ENCODE measurements at regions not wholly inside any gene's neighbourhood (a gene's known extent, or its start where the extent isn't known, plus 50 kb on each side); places are given as distances from the start of the nearest gene placed in this dataset.
A peak's percentile ranks its signal among the peaks of the same experiment; 100 is the strongest.

GRCh38 chr3:168197162-168197561, 101.4 kb upstream of the GOLIM4 start:
- POLR2A ChIA-PET, result no interaction called here
- H3K4me3 Mint-ChIP-seq, result no peak overlapping the region
- no peaks in the 10 kb centered on the region for H3K27me3 Mint-ChIP-seq
- H3K4me1 Mint-ChIP-seq (ENCODE audit: low read depth), result no peaks in the 10 kb centered on the region
- no peaks in the 10 kb centered on the region for H3K36me3 Mint-ChIP-seq
- no peak overlapping the region for H3K27ac Mint-ChIP-seq
- DNase-seq, result no peak
- no peaks in the 10 kb centered on the region for H3K9me3 Mint-ChIP-seq
- intact Hi-C loops (cut with micrococcal nuclease), result no loop called here
- CTCF ChIA-PET, result no interaction called here

- POLR2A ChIA-PET, result no interaction called here
- CTCF ChIA-PET, result no interaction called here
- H3K4me1 Mint-ChIP-seq (ENCODE audit: low read depth), result no peaks in the 10 kb centered on the region
Observed at GRCh38 chr3:168191856-168192255, 96.1 kb upstream of the GOLIM4 start.

GRCh38 chr3:168187233-168187632, 91.5 kb upstream of the GOLIM4 start:
- H3K36me3 Mint-ChIP-seq, result no peaks in the 10 kb centered on the region
- DNase-seq, result no peak
- POLR2A ChIA-PET, result no interaction called here
- CTCF ChIA-PET, result no interaction called here
- no peak overlapping the region for H3K4me3 Mint-ChIP-seq
- no peaks in the 10 kb centered on the region for H3K4me1 Mint-ChIP-seq (ENCODE audit: low read depth)
- no peaks in the 10 kb centered on the region for H3K27me3 Mint-ChIP-seq
- no peak overlapping the region for H3K27ac Mint-ChIP-seq
- no peaks in the 10 kb centered on the region for H3K9me3 Mint-ChIP-seq
- intact Hi-C loops (cut with micrococcal nuclease), result no loop called here

More at GRCh38 chr3:168191856-168192255, 96.1 kb upstream of the GOLIM4 start:
- intact Hi-C loops (cut with micrococcal nuclease), result no loop called here
- Mint-ChIP-seq H3K27ac (no peak overlapping the region), H3K4me3 (no peak overlapping the region), H3K9me3 (no peaks in the 10 kb centered on the region), H3K36me3 (no peaks in the 10 kb centered on the region), H3K27me3 (no peaks in the 10 kb centered on the region)
- no peak for DNase-seq

- Mint-ChIP-seq H3K27ac (no peak overlapping the region), H3K36me3 (no peaks in the 10 kb centered on the region), H3K27me3 (no peaks in the 10 kb centered on the region), H3K9me3 (no peaks in the 10 kb centered on the region), H3K4me1 (ENCODE audit: low read depth) (no peaks in the 10 kb centered on the region), H3K4me3 (no peak overlapping the region)
- ChIA-PET POLR2A (no interaction called here), CTCF (no interaction called here)
- no peak for DNase-seq
- intact Hi-C loops (cut with micrococcal nuclease), result no loop called here
Observed at GRCh38 chr3:168186293-168186983, 90.7 kb upstream of the GOLIM4 start.

GRCh38 chr3:168183774-168184173, 88.0 kb upstream of the GOLIM4 start:
- no peak overlapping the region for H3K27ac Mint-ChIP-seq
- no peak overlapping the region for H3K4me3 Mint-ChIP-seq
- no peaks in the 10 kb centered on the region for H3K4me1 Mint-ChIP-seq (ENCODE audit: low read depth)
- no peaks in the 10 kb centered on the region for H3K9me3 Mint-ChIP-seq
- POLR2A ChIA-PET, result no interaction called here
- no peak for DNase-seq
- intact Hi-C loops (cut with micrococcal nuclease), result no loop called here
- CTCF ChIA-PET, result no interaction called here
- H3K27me3 Mint-ChIP-seq, result no peaks in the 10 kb centered on the region
- no peaks in the 10 kb centered on the region for H3K36me3 Mint-ChIP-seq

- H3K36me3 Mint-ChIP-seq, result no peaks in the 10 kb centered on the region
- intact Hi-C loops (cut with micrococcal nuclease), result no loop called here
- no peak for DNase-seq
Observed at GRCh38 chr3:168168743-168169142, 73.0 kb upstream of the GOLIM4 start.

GRCh38 chr3:168165390-168166269, 69.9 kb upstream of the GOLIM4 start:
- no peak overlapping the region for H3K4me3 Mint-ChIP-seq
- intact Hi-C loops (cut with micrococcal nuclease), result loop anchor here (1.0 kb wide), 1 partner anchor 70 kb away; the partner anchor contains the start of gene GOLIM4
- no peaks in the 10 kb centered on the region for H3K9me3 Mint-ChIP-seq
- H3K27me3 Mint-ChIP-seq, result no peaks in the 10 kb centered on the region
- ChIA-PET POLR2A (no interaction called here), CTCF (interaction anchor here (0.9 to 2.8 kb wide), 3 partner anchors 66 to 120 kb away, joined by 4 to 19 read pairs (median 9); no protein-coding TSS in a partner anchor)
- H3K36me3 Mint-ChIP-seq, result no peaks in the 10 kb centered on the region
- no peak overlapping the region for H3K27ac Mint-ChIP-seq
- peaks cover 3% of the 10 kb centered on the region for H3K4me1 Mint-ChIP-seq (ENCODE audit: low read depth)
- DNase-seq, result peak; percentile 25

More at GRCh38 chr3:168168743-168169142, 73.0 kb upstream of the GOLIM4 start:
- Mint-ChIP-seq H3K4me3 (no peak overlapping the region), H3K27ac (no peak overlapping the region), H3K27me3 (no peaks in the 10 kb centered on the region), H3K4me1 (ENCODE audit: low read depth) (peaks cover 3% of the 10 kb centered on the region), H3K9me3 (no peaks in the 10 kb centered on the region)
- ChIA-PET POLR2A (no interaction called here), CTCF (no interaction called here)

GRCh38 chr3:168162172-168162571, 66.4 kb upstream of the GOLIM4 start:
- intact Hi-C loops (cut with micrococcal nuclease), result no loop called here
- no peak for DNase-seq
- H3K27ac Mint-ChIP-seq, result no peak overlapping the region
- peaks cover 2% of the 10 kb centered on the region for H3K27me3 Mint-ChIP-seq
- peaks cover 3% of the 10 kb centered on the region for H3K4me1 Mint-ChIP-seq (ENCODE audit: low read depth)
- CTCF ChIA-PET, result no interaction called here
- no peaks in the 10 kb centered on the region for H3K36me3 Mint-ChIP-seq
- H3K4me3 Mint-ChIP-seq, result no peak overlapping the region
- POLR2A ChIA-PET, result no interaction called here
- no peaks in the 10 kb centered on the region for H3K9me3 Mint-ChIP-seq

- H3K9me3 Mint-ChIP-seq, result no peaks in the 10 kb centered on the region
- no peak for DNase-seq
- H3K27me3 Mint-ChIP-seq, result peaks cover 7% of the 10 kb centered on the region
- peaks cover 3% of the 10 kb centered on the region for H3K4me1 Mint-ChIP-seq (ENCODE audit: low read depth)
- POLR2A ChIA-PET, result no interaction called here
- H3K4me3 Mint-ChIP-seq, result no peak overlapping the region
- H3K27ac Mint-ChIP-seq, result no peak overlapping the region
- CTCF ChIA-PET, result no interaction called here
- no peaks in the 10 kb centered on the region for H3K36me3 Mint-ChIP-seq
- intact Hi-C loops (cut with micrococcal nuclease), result no loop called here
Observed at GRCh38 chr3:168161696-168162095, 66.0 kb upstream of the GOLIM4 start.

GRCh38 chr3:168157903-168158302, 62.2 kb upstream of the GOLIM4 start:
- Mint-ChIP-seq H3K4me3 (no peak overlapping the region), H3K27ac (no peak overlapping the region), H3K36me3 (no peaks in the 10 kb centered on the region), H3K27me3 (peaks cover 13% of the 10 kb centered on the region), H3K4me1 (ENCODE audit: low read depth) (no peaks in the 10 kb centered on the region), H3K9me3 (peaks cover 8% of the 10 kb centered on the region)
- ChIA-PET CTCF (no interaction called here), POLR2A (no interaction called here)
- no peak for DNase-seq
- intact Hi-C loops (cut with micrococcal nuclease), result no loop called here

- peaks cover 13% of the 10 kb centered on the region for H3K27me3 Mint-ChIP-seq
- intact Hi-C loops (cut with micrococcal nuclease), result no loop called here
- H3K9me3 Mint-ChIP-seq, result peaks cover 13% of the 10 kb centered on the region
- no peaks in the 10 kb centered on the region for H3K4me1 Mint-ChIP-seq (ENCODE audit: low read depth)
- H3K4me3 Mint-ChIP-seq, result no peak overlapping the region
- peaks cover under 1% of the 10 kb centered on the region for H3K36me3 Mint-ChIP-seq
- CTCF ChIA-PET, result no interaction called here
- no peak for DNase-seq
- POLR2A ChIA-PET, result no interaction called here
- H3K27ac Mint-ChIP-seq, result no peak overlapping the region
Observed at GRCh38 chr3:168157099-168157700, 61.5 kb upstream of the GOLIM4 start.

- ChIA-PET POLR2A (no interaction called here), CTCF (no interaction called here)
- Mint-ChIP-seq H3K36me3 (peaks cover 4% of the 10 kb centered on the region), H3K4me1 (ENCODE audit: low read depth) (no peaks in the 10 kb centered on the region), H3K4me3 (no peak overlapping the region), H3K9me3 (peaks cover 19% of the 10 kb centered on the region), H3K27ac (no peak overlapping the region), H3K27me3 (peaks cover 13% of the 10 kb centered on the region)
- intact Hi-C loops (cut with micrococcal nuclease), result no loop called here
- DNase-seq, result no peak
Observed at GRCh38 chr3:168156479-168156878, 60.8 kb upstream of the GOLIM4 start.

Measured in activated CD4-positive, alpha-beta memory T cell treated with anti-CD3 and anti-CD28 coated beads for 36 hours (primary cell).